Thymus (tissue), 11 donors: ENCODE measurements at regions not wholly inside any gene's neighbourhood (a gene's known extent, or its start where the extent isn't known, plus 50 kb on each side); places are given as distances from the start of the nearest gene placed in this dataset.
"Not testable (repeated sequence)": the region's sequence is repeated elsewhere in the genome, so short reads cannot be mapped to it uniquely, and the experiment has no call there.

Experiments
- DNase-seq, 9 donors: peaks; one replicate each; pipeline ENCODE4 v3.0.0-alpha.2; 2013; ENCODE audit warnings: low spot score in 9 of 9, low read depth in 6 of 9, missing footprints in 1 of 9
- H3K27ac ChIP-seq, 2 donors: one replicate each; pipeline ENCODE4 v1.5.1; 2013; ENCODE audit warnings: control low read depth in 1 of 2, low read depth in 1 of 2, low read length in 1 of 2, mild to moderate bottlenecking in 1 of 2, moderate library complexity in 1 of 2
- H3K27me3 ChIP-seq, 2 donors: one replicate each; pipeline ENCODE4 v1.5.1; 2013; ENCODE audit warnings: low read length in 1 of 2; ENCODE audit not compliant: control insufficient read depth in 2 of 2, insufficient read depth in 1 of 2
- H3K36me3 ChIP-seq, 2 donors: one replicate each; pipeline ENCODE4 v1.5.1; 2013; ENCODE audit warnings: low read length in 1 of 2, mild to moderate bottlenecking in 1 of 2, moderate library complexity in 1 of 2; ENCODE audit not compliant: control insufficient read depth in 2 of 2, insufficient read depth in 2 of 2
- H3K4me1 ChIP-seq, 2 donors: one replicate each; pipeline ENCODE4 v1.5.1; 2013; ENCODE audit warnings: low read length in 2 of 2; ENCODE audit not compliant: control insufficient read depth in 2 of 2, insufficient read depth in 2 of 2
- H3K4me3 ChIP-seq, 2 donors: one replicate each; pipeline ENCODE4 v1.5.1; 2013; ENCODE audit warnings: low read length in 2 of 2, control low read depth in 1 of 2, mild to moderate bottlenecking in 1 of 2
- H3K9me3 ChIP-seq, 2 donors: one replicate each; pipeline ENCODE4 v1.5.1; 2013; ENCODE audit warnings: low read length in 1 of 2, mild to moderate bottlenecking in 1 of 2; ENCODE audit not compliant: control insufficient read depth in 2 of 2, insufficient read depth in 1 of 2
- WGBS: extraction: QIAGEN DNeasy Blood & Tissue Kit; methylation state at CpG from one replicate; pipeline ENCODE4 v1.1.7; 2013; 5-methylcytosine and 5-hydroxymethylcytosine counted together
- donor health status: healthy.

- Histone ChIP-seq H3K4me3 (no peak overlapping the region), H3K36me3 (no peaks in the 10 kb centered on the region), H3K4me1 (no peaks in the 10 kb centered on the region), H3K27ac (no peak overlapping the region), H3K9me3 (no peaks in the 10 kb centered on the region), H3K27me3 (no peaks in the 10 kb centered on the region)
- no peak for DNase-seq
- 93% methylated on average over 3 of the region's 3 CpGs for WGBS
These were observed 65.2 kb upstream of the SOD1 start for GRCh38 chr21:31594279-31594678.

- no peak overlapping the region for H3K4me3 ChIP-seq
- no peaks in the 10 kb centered on the region for H3K27me3 ChIP-seq
- no peak for DNase-seq
- no peaks in the 10 kb centered on the region for H3K9me3 ChIP-seq
- 93% methylated on average over 13 of the region's 13 CpGs for WGBS
- no peak overlapping the region for H3K27ac ChIP-seq
- H3K36me3 ChIP-seq: no peaks in the 10 kb centered on the region
- no peaks in the 10 kb centered on the region for H3K4me1 ChIP-seq
These were observed 66.4 kb upstream of the SOD1 start for GRCh38 chr21:31592963-31593560.

GRCh38 chr21:31592516-31592915, 67.0 kb upstream of the SOD1 start:
- Histone ChIP-seq H3K4me1 (peaks cover 0 to 2% of the 10 kb centered on the region in 2 donors), H3K27ac (no peak overlapping the region), H3K4me3 (no peak overlapping the region), H3K27me3 (no peaks in the 10 kb centered on the region), H3K36me3 (no peaks in the 10 kb centered on the region), H3K9me3 (no peaks in the 10 kb centered on the region)
- no peak for DNase-seq
- 98% methylated on average over 3 of the region's 3 CpGs for WGBS

- Histone ChIP-seq H3K27ac (no peak overlapping the region), H3K9me3 (no peaks in the 10 kb centered on the region), H3K4me3 (no peak overlapping the region), H3K36me3 (no peaks in the 10 kb centered on the region), H3K4me1 (peaks cover 0 to 2% of the 10 kb centered on the region in 2 donors), H3K27me3 (no peaks in the 10 kb centered on the region)
- 92% methylated on average over 3 of the region's 3 CpGs for WGBS
- no peak for DNase-seq
These were observed 69.7 kb upstream of the SOD1 start for GRCh38 chr21:31589820-31590219.

- Histone ChIP-seq H3K4me1 (peaks cover 0 to 2% of the 10 kb centered on the region in 2 donors), H3K9me3 (no peaks in the 10 kb centered on the region), H3K27me3 (no peaks in the 10 kb centered on the region), H3K36me3 (no peaks in the 10 kb centered on the region), H3K4me3 (no peak overlapping the region), H3K27ac (no peak overlapping the region)
- 84% methylated on average over 6 of the region's 6 CpGs for WGBS
- no peak for DNase-seq
These were observed 73.4 kb upstream of the SOD1 start for GRCh38 chr21:31586118-31586517.

- not testable (repeated sequence) for H3K4me1 ChIP-seq, H3K27me3 ChIP-seq, H3K27ac ChIP-seq, H3K9me3 ChIP-seq, H3K4me3 ChIP-seq, H3K36me3 ChIP-seq, DNase-seq
- WGBS: 98% methylated on average over 7 of the region's 9 CpGs
These were observed 75.6 kb upstream of the SOD1 start for GRCh38 chr21:31583937-31584336.

GRCh38 chr21:31583498-31583897, 76.0 kb upstream of the SOD1 start:
- peaks cover 0 to 2% of the 10 kb centered on the region in 2 donors for H3K4me1 ChIP-seq
- H3K27ac ChIP-seq: no peak overlapping the region
- H3K4me3 ChIP-seq: no peak overlapping the region
- H3K9me3 ChIP-seq: no peaks in the 10 kb centered on the region
- no peaks in the 10 kb centered on the region for H3K36me3 ChIP-seq
- H3K27me3 ChIP-seq: no peaks in the 10 kb centered on the region
- DNase-seq: no peak
- 96% methylated on average over 6 of the region's 6 CpGs for WGBS

- WGBS: 43% methylated on average over 3 of the region's 3 CpGs
- DNase-seq: peak; percentile 39 to 88 (median 79)
These were observed 78.6 kb upstream of the SOD1 start for GRCh38 chr21:31580866-31581276.

GRCh38 chr21:31577271-31577670, 82.2 kb upstream of the SOD1 start:
- H3K27ac ChIP-seq: no peak overlapping the region
- DNase-seq: no peak
- no peaks in the 10 kb centered on the region for H3K36me3 ChIP-seq
- no peaks in the 10 kb centered on the region for H3K27me3 ChIP-seq
- peaks cover 1 to 7% of the 10 kb centered on the region in 2 donors for H3K9me3 ChIP-seq
- peaks cover 0 to 4% of the 10 kb centered on the region in 2 donors for H3K4me1 ChIP-seq
- H3K4me3 ChIP-seq: no peak overlapping the region

More at GRCh38 chr21:31580866-31581276, 78.6 kb upstream of the SOD1 start:
- Histone ChIP-seq H3K9me3 (no peaks in the 10 kb centered on the region), H3K27me3 (no peaks in the 10 kb centered on the region), H3K4me3 (no peak overlapping the region), H3K36me3 (no peaks in the 10 kb centered on the region), H3K27ac (no peak overlapping the region), H3K4me1 (no peaks in the 10 kb centered on the region)
